ENCODE measurements at regions not wholly inside any gene's neighbourhood (a gene's known extent, or its start where the extent isn't known, plus 50 kb on each side); places are given as distances from the start of the nearest gene placed in this dataset.
A peak's percentile ranks its signal among the peaks of the same experiment; 100 is the strongest.

DNA sequence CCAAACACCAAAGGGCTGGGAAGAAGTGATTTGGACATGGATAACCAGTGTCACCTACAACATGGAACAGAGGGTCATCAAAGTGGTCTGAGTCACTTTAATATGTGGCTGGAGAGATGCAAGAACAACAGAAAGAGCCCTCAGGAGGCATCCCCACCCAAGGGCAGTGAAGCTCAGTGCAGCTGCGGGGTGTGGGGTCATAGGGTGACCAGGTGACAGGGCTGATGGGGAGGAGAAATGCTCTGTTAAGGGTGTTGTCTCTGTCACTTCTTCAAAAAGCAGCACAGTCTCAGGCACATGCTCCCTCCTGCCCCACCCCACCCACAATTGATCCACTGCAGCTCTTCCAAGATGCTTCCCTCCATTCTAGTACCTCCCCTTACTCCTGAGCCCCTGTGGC, 819.1 kb downstream of the KCNJ18 start:
- Histone ChIP-seq H3K9me3 (no peaks in the 10 kb centered on the region), H3K4me2 (no peak overlapping the region), H3K4me3 (no peak overlapping the region), H3K27ac (no peak overlapping the region), H3K4me1 (no peaks in the 10 kb centered on the region)
- FAIRE-seq (no peak), DNase-seq (ENCODE audit: low read depth in 1 of 2, low spot score in 1 of 2) (no peak), ATAC-seq (no peak)
- no peak for TF ChIP-seq EP300 (IDR thresholded peaks at IDR 0.05)
- no peak for TF ChIP-seq ZNF302 (CRISPR knock-in tag; IDR thresholded peaks at IDR 0.05)
- TF ChIP-seq FOXS1 (CRISPR knock-in tag; IDR thresholded peaks at IDR 0.05) = no peak
- TF ChIP-seq, protein P1, sequence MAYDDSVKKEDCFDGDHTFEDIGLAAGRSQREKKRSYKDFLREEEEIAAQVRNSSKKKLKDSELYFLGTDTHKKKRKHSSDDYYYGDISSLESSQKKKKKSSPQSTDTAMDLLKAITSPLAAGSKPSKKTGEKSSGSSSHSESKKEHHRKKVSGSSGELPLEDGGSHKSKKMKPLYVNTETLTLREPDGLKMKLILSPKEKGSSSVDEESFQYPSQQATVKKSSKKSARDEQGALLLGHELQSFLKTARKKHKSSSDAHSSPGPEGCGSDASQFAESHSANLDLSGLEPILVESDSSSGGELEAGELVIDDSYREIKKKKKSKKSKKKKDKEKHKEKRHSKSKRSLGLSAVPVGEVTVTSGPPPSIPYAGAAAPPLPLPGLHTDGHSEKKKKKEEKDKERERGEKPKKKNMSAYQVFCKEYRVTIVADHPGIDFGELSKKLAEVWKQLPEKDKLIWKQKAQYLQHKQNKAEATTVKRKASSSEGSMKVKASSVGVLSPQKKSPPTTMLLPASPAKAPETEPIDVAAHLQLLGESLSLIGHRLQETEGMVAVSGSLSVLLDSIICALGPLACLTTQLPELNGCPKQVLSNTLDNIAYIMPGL (CRISPR knock-in tag; IDR thresholded peaks at IDR 0.05; ENCODE audit: borderline replicate concordance) = no peak
- no peak for TF ChIP-seq NFE2L2 (conservative IDR thresholded peaks at IDR 0.05; ENCODE audit: low read length)
- no peak for TF ChIP-seq NR3C1 (IDR thresholded peaks at IDR 0.05)
- TF ChIP-seq HOXB13 (CRISPR knock-in tag; IDR thresholded peaks at IDR 0.05; ENCODE audit: low read depth) = no peak
- no peak for TF ChIP-seq EHF (CRISPR knock-in tag; IDR thresholded peaks at IDR 0.05)
- 8% methylated on average over 1 of the region's 1 CpG for WGBS (ENCODE audit: missing lambda C conversion rate)
- CTCF ChIA-PET = no interaction called here
- POLR2A ChIA-PET = no interaction called here

DNA sequence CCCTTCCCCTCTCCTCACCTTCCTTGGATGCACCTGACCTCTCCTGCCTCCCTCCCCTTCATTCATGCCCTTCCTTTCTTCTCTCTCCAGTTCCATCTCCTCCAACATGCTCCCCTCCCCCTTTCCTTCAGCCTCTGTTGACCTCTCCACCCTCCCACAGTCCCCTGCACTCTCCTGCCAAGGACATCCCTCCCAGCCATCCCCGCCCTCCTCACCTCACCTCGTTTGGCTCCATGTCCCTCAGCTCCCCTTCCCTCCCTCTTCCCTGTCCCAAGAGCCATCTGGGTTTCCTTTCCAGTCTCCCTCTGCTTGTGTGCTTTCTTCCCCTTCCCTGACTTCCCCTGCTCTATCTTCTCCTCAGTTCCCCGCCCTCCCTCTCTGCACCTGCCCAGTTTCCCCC, 819.7 kb downstream of the KCNJ18 start:
- no peak for ATAC-seq
- TF ChIP-seq, protein P2, sequence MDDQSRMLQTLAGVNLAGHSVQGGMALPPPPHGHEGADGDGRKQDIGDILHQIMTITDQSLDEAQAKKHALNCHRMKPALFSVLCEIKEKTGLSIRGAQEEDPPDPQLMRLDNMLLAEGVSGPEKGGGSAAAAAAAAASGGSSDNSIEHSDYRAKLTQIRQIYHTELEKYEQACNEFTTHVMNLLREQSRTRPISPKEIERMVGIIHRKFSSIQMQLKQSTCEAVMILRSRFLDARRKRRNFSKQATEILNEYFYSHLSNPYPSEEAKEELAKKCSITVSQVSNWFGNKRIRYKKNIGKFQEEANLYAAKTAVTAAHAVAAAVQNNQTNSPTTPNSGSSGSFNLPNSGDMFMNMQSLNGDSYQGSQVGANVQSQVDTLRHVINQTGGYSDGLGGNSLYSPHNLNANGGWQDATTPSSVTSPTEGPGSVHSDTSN (IDR thresholded peaks at IDR 0.05) = no peak
- TF ChIP-seq FOSB (CRISPR knock-in tag; IDR thresholded peaks at IDR 0.05) = no peak
- no peak for TF ChIP-seq RAD21 (conservative IDR thresholded peaks at IDR 0.05 in 1 of 2, IDR thresholded peaks at IDR 0.05 in 1 of 2)
- TF ChIP-seq, protein P3, sequence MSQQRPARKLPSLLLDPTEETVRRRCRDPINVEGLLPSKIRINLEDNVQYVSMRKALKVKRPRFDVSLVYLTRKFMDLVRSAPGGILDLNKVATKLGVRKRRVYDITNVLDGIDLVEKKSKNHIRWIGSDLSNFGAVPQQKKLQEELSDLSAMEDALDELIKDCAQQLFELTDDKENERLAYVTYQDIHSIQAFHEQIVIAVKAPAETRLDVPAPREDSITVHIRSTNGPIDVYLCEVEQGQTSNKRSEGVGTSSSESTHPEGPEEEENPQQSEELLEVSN (IDR thresholded peaks at IDR 0.05; ENCODE audit: borderline replicate concordance, low read depth) = no peak
- ChIA-PET CTCF (no interaction called here), POLR2A (no interaction called here)
- DNase-seq (ENCODE audit: low read depth in 1 of 2, low spot score in 1 of 2) = no peak
- H3K4me2 ChIP-seq = no peak overlapping the region
- no peaks in the 10 kb centered on the region for H3K9me3 ChIP-seq
- 4% methylated on average over 3 of the region's 3 CpGs for WGBS (ENCODE audit: missing lambda C conversion rate)
- no peak for FAIRE-seq
- no peaks in the 10 kb centered on the region for H3K4me1 ChIP-seq
- no peak overlapping the region for H3K27ac ChIP-seq
- no peak overlapping the region for H3K4me3 ChIP-seq

DNA sequence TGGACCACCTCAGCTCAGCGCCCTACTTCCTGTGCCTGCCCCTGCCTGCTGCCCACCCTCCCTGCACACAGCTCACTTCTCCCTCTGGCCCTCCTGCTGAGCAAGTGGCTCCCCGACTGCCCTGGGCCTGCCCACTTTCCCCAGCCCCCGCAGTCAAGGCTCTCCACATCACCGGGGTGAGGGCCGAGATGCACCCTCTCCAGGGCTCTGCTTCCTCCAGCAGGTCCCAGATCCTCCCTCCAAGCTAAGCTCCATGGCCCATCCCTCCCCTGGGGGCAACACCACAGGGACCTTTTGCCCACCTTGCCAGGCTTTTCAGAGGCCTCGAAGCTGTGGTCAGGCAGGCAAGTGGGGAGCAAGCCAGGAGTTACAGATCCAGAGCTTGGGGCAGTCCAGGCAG, 820.2 kb downstream of the KCNJ18 start:
- ChIA-PET POLR2A (no interaction called here), CTCF (no interaction called here)
- H3K4me2 ChIP-seq = no peak overlapping the region
- no peaks in the 10 kb centered on the region for H3K4me1 ChIP-seq
- no peak for TF ChIP-seq SREBF2 (IDR thresholded peaks at IDR 0.05)
- TF ChIP-seq, protein P4, sequence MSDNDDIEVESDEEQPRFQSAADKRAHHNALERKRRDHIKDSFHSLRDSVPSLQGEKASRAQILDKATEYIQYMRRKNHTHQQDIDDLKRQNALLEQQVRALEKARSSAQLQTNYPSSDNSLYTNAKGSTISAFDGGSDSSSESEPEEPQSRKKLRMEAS (IDR thresholded peaks at IDR 0.05) = no peak
- H3K27ac ChIP-seq = no peak overlapping the region
- WGBS (ENCODE audit: missing lambda C conversion rate) = 7% methylated on average over 6 of the region's 6 CpGs
- ATAC-seq (no peak), DNase-seq (ENCODE audit: low read depth in 1 of 2, low spot score in 1 of 2) (no peak), FAIRE-seq (no peak)
- H3K9me3 ChIP-seq = no peaks in the 10 kb centered on the region
- H3K4me3 ChIP-seq = no peak overlapping the region

DNA sequence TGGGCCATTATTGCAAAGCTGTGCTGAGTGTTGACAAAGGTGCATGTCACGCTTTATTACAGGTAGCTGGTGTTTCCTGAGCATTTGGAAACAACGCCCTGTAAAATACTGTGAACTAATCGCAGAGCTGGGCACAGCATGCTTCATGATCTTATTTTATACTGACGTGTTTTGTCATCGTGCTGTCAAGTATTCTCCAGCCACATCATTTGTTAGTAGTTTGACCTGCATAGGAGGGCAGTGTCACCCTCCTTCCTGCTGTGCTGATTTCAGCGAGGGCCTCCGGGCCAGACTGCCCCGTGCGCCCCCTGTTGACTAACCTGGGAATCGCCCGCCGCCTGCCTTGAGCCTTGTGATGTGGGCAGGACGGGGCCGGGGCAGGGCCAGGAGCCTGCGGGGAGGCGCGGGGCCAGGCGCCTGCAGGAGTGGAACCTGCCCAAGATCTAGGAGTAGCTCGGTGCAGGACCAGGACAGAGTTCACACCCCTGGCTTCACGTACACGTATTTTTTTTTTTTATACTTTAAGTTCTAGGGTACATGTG, 820.7 kb downstream of the KCNJ18 start:
- Histone ChIP-seq H3K4me3 (no peak overlapping the region), H3K9me3 (no peaks in the 10 kb centered on the region), H3K4me2 (no peak overlapping the region), H3K4me1 (no peaks in the 10 kb centered on the region), H3K27ac (no peak overlapping the region)
- peak; percentile 11 to 72; a peak in 3 of 6 replicates for ATAC-seq
- ChIA-PET POLR2A (no interaction called here), CTCF (no interaction called here)
- 0 out of 5 replicates have a peak, but pooled peaks of 1 of the 2 experiments have one; percentile 12 for TF ChIP-seq RAD21 (conservative IDR thresholded peaks at IDR 0.05 in 1 of 2, IDR thresholded peaks at IDR 0.05 in 1 of 2)
- no peak for TF ChIP-seq EHMT2 (IDR thresholded peaks at IDR 0.05; ENCODE audit: low read depth)
- DNase-seq (ENCODE audit: low read depth in 1 of 2, low spot score in 1 of 2) = peak in 1 of 2 experiments; percentile 11
- no peak for FAIRE-seq
- WGBS (ENCODE audit: missing lambda C conversion rate) = 19% methylated on average over 21 of the region's 21 CpGs
